ENCODE measurements at regions not wholly inside any gene's neighbourhood (a gene's known extent, or its start where the extent isn't known, plus 50 kb on each side); places are given as distances from the start of the nearest gene placed in this dataset.

GRCh38 chr15:94576889-94577533, 345.6 kb downstream of the MCTP2 start:
- BruUV-seq (replicated peaks) = no TSS peak
- DNase-seq (ENCODE audit: low spot score) (peak; percentile 20), ATAC-seq (peak; percentile 71), FAIRE-seq (peak; percentile 61)
- Histone ChIP-seq H4K20me1 (ENCODE audit: insufficient read depth, low read length) (no peaks in the 10 kb centered on the region), H2AFZ (ENCODE audit: low read length) (no peak overlapping the region), H3K9ac (ENCODE audit: insufficient read depth, low read depth, low read length) (no peak overlapping the region), H3K27ac (ENCODE audit: extremely low read length, insufficient read depth, low read length) (no peak overlapping the region), H3K9me3 (ENCODE audit: low read length) (no peaks in the 10 kb centered on the region), H3K27me3 (ENCODE audit: control insufficient read depth in 1 of 2, insufficient read depth in 2 of 2, low read length in 2 of 2) (no peaks in the 10 kb centered on the region), H3K36me3 (replicated peaks in 1 of 2; ENCODE audit: control insufficient read depth in 1 of 2, insufficient read depth in 2 of 2, low read length in 2 of 2) (no peaks in the 10 kb centered on the region), H3K4me3 (replicated peaks in 1 of 3; ENCODE audit: insufficient read depth in 1 of 3, low read depth in 2 of 3, low read length in 3 of 3) (no peak overlapping the region), H3K79me2 (ENCODE audit: insufficient read depth, low read length) (no peaks in the 10 kb centered on the region), H3K4me1 (ENCODE audit: insufficient read depth, low read length) (no peaks in the 10 kb centered on the region), H3K4me2 (ENCODE audit: low read depth, low read length) (no peak overlapping the region)
- 13% methylated on average over 10 of the region's 12 CpGs for WGBS (ENCODE audit: low lambda C conversion rate)
- in situ Hi-C loops (cut with HindIII; ENCODE audit: extremely low pct_ligation_motif_present, low pct_unique_long_range_greater_than_20kb) (no loop called here), intact Hi-C loops (cut with micrococcal nuclease; ENCODE audit: unreplicated experiment) (loop anchor here (2.0 to 5.0 kb wide), 2 partner anchors 166 to 415 kb away; no protein-coding TSS in a partner anchor)
- ChIA-PET POLR2A (no interaction called here), CTCF (ENCODE audit: low intra/inter-chr PET ratio, low total read pairs) (no interaction called here)
- TF ChIP-seq, protein P1, sequence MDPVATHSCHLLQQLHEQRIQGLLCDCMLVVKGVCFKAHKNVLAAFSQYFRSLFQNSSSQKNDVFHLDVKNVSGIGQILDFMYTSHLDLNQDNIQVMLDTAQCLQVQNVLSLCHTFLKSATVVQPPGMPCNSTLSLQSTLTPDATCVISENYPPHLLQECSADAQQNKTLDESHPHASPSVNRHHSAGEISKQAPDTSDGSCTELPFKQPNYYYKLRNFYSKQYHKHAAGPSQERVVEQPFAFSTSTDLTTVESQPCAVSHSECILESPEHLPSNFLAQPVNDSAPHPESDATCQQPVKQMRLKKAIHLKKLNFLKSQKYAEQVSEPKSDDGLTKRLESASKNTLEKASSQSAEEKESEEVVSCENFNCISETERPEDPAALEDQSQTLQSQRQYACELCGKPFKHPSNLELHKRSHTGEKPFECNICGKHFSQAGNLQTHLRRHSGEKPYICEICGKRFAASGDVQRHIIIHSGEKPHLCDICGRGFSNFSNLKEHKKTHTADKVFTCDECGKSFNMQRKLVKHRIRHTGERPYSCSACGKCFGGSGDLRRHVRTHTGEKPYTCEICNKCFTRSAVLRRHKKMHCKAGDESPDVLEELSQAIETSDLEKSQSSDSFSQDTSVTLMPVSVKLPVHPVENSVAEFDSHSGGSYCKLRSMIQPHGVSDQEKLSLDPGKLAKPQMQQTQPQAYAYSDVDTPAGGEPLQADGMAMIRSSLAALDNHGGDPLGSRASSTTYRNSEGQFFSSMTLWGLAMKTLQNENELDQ (CRISPR knock-in tag; IDR thresholded peaks at IDR 0.05; ENCODE audit: borderline replicate concordance) = no peak
- TF ChIP-seq ZNF101 (CRISPR knock-in tag; IDR thresholded peaks at IDR 0.05; ENCODE audit: borderline replicate concordance, low read depth) = no peak
- TF ChIP-seq RXRA (CRISPR knock-in tag; IDR thresholded peaks at IDR 0.05) = peak; percentile 58; the same call in 1 of the 2 replicates
- TF ChIP-seq PPARG (CRISPR knock-in tag; conservative IDR thresholded peaks at IDR 0.05) = peak; percentile 99
- TF ChIP-seq DPF2 (CRISPR knock-in tag; IDR thresholded peaks at IDR 0.05; ENCODE audit: borderline replicate concordance, low read depth) = no peak
- no peak for TF ChIP-seq ZNF335 (CRISPR knock-in tag; IDR thresholded peaks at IDR 0.05)
- peak; percentile 56 for TF ChIP-seq XRCC5 (optimal IDR thresholded peaks at IDR 0.05; ENCODE audit: low read length)
- TF ChIP-seq STAG1 (CRISPR knock-in tag; IDR thresholded peaks at IDR 0.05) = peak; percentile 42; the same call in 1 of the 2 replicates
- TF ChIP-seq ESRRA (CRISPR knock-in tag; IDR thresholded peaks at IDR 0.05; ENCODE audit: low read depth) = no peak
- TF ChIP-seq, protein P2, sequence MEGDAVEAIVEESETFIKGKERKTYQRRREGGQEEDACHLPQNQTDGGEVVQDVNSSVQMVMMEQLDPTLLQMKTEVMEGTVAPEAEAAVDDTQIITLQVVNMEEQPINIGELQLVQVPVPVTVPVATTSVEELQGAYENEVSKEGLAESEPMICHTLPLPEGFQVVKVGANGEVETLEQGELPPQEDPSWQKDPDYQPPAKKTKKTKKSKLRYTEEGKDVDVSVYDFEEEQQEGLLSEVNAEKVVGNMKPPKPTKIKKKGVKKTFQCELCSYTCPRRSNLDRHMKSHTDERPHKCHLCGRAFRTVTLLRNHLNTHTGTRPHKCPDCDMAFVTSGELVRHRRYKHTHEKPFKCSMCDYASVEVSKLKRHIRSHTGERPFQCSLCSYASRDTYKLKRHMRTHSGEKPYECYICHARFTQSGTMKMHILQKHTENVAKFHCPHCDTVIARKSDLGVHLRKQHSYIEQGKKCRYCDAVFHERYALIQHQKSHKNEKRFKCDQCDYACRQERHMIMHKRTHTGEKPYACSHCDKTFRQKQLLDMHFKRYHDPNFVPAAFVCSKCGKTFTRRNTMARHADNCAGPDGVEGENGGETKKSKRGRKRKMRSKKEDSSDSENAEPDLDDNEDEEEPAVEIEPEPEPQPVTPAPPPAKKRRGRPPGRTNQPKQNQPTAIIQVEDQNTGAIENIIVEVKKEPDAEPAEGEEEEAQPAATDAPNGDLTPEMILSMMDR (CRISPR knock-in tag; IDR thresholded peaks at IDR 0.05) = peak; percentile 53
- TF ChIP-seq RXRB (CRISPR knock-in tag; IDR thresholded peaks at IDR 0.05; ENCODE audit: borderline replicate concordance) = peak; percentile 91
- no peak for TF ChIP-seq FIP1L1 (IDR thresholded peaks at IDR 0.05; ENCODE audit: borderline replicate concordance, insufficient read depth, low read depth, low read length)
- TF ChIP-seq, protein P3, sequence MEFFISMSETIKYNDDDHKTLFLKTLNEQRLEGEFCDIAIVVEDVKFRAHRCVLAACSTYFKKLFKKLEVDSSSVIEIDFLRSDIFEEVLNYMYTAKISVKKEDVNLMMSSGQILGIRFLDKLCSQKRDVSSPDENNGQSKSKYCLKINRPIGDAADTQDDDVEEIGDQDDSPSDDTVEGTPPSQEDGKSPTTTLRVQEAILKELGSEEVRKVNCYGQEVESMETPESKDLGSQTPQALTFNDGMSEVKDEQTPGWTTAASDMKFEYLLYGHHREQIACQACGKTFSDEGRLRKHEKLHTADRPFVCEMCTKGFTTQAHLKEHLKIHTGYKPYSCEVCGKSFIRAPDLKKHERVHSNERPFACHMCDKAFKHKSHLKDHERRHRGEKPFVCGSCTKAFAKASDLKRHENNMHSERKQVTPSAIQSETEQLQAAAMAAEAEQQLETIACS (CRISPR knock-in tag; IDR thresholded peaks at IDR 0.05) = no peak
- no peak for TF ChIP-seq ZNF510 (CRISPR knock-in tag; IDR thresholded peaks at IDR 0.05; ENCODE audit: low read depth)
- no peak for TF ChIP-seq MEF2D (CRISPR knock-in tag; IDR thresholded peaks at IDR 0.05)
